CD4-positive, alpha-beta T cell treated with Interleukin-4 for 4 hours (primary cell): ENCODE measurements at regions not wholly inside any gene's neighbourhood (a gene's known extent, or its start where the extent isn't known, plus 50 kb on each side); places are given as distances from the start of the nearest gene placed in this dataset.
"Not testable (repeated sequence)": the region's sequence is repeated elsewhere in the genome, so short reads cannot be mapped to it uniquely, and the experiment has no call there.

Source experiments
- DNase-seq: peaks from one replicate; pipeline ENCODE4 v3.0.0-alpha.2; 2020

DNA sequence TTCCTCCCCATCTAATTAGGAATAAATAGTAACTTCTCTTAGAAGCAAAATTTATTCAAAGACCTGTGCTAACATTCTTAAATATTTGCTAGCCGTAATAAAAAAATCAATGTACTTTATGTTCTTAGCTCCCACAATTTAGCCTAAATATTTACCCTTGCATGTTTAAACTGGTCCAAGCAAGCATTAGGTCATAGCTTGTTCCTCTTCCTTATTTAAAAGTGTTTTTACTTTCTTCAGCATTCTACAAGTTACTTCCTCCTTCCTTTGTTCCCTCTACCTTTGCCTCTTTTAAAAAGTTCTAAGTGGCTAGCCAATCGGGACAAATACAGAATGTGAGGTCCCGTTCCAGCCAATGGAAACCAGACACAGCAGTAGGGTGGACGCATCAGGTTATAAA, 172.9 kb upstream of the MBL2 start:
- DNase-seq: not testable (repeated sequence)

DNA sequence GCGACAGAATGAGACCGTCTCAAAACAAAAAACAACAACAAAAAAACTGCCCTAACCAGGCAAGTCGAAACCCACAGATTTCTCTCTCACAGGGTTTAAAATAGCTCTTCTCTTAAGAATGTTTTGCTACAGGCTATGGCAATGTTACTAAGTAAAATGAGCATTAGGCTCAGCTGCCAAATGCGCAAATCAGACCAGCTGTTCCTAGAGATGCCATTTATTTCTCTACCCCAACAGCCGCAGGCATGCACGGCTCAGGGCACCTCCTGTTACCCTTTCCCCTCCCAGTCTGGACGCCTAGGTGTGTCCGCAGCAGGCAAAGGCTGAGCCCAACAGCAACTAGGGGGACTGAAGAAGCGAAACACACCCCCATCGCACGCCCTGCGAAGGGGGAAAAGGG, 168.3 kb upstream of the MBL2 start:
- no peak for DNase-seq

DNA sequence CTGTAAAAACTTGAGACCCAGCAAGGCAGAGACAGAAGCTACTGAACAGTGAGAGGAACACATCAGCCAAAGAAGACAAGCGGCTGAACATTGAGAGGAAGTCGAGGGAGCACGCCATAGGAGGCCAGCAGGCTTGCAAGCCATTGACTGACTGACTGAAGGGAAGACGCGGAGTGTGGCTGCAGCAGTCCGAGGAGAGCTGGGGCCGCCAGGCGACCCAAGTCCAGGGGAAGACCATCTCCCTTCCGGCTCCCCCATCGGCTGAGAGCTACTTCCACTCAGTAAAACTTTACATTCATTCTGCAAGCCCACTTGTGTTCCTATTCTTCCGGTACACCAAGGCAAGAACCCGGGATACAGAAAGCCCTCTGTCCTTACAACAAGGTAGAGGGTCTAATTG, 167.3 kb upstream of the MBL2 start:
- DNase-seq: no peak

DNA sequence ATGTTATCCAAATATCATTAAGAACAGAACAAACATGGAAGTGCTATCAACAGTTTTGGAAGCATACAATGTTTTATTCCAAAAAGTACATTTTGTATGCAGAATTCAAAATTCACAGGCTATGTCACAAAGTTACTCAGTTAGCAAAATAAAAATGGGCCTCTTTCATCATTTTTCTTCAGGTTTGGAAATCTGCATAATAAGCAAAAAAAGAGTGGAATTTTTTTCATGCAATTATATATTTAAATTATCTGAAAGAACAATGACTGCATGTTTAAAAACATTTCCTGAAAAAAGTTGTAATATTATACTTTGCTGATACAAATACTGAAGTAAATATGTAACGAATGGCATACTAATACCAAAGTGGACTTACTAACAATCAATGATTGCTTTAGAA, 161.2 kb upstream of the MBL2 start:
- no peak for DNase-seq

DNA sequence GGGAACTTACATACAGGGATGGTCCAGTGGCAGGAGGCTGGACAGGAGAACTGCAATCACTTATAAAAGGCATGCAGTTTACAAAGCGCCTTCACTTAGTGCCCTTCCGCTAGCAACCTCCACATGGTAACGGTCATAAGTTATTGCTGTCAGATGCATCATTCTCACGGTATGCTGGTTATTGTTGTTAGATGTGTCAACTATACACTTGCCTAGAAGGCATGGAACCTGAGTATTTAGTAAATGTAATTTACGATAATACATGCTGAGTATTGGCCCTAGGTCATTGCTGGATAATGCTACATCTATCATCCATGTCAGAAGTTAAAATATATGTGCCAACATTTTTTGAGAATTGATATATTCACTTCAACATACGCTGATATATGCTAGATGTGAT, 155.1 kb upstream of the MBL2 start:
- DNase-seq: no peak

DNA sequence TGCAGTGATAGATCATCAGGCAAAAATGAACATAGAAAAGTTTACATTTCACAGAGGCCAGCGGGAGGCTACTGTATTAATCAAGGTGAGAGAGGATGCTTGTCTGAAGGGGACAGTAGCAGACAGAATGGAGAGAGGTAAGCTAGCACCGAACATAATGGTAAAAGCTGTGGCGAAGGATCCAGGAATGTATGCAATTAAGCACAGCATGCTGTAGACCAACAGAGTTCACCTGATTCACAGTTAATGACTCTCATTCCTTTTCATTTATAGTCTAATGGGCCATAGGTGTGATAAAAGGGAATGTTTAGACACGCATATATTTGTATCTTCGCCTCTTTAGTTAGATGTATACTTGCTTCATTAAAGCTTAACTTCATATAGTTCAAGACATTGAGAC, 150.9 kb upstream of the MBL2 start:
- no peak for DNase-seq

DNA sequence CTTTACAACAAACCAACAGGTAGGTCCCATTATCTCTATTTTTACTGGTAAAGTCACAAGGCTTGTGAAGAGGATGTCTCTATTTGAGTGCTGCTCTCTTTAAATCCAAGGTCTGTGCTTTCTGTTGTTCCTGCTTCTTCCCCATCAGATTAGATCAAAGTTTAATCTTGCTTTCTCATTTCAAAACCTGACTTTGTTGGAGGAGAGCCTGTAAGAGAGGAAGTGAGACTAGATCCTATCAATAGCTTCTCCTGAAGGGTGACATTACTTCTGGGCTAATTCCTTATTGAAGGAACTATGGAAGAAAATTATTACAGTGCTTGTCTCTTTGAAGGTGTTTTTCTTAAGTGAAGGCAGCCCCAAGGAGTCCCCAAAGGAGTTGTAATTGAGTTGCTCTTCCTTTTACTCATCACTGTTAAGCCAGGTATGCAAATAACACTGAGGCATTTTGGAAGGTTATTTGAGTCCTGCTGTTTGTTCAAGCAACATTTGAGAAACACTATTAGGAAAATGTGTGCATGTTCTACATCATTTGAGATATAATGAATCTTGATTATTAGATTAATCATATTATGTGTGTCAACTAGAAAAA, 146.2 kb upstream of the MBL2 start:
- no peak for DNase-seq

DNA sequence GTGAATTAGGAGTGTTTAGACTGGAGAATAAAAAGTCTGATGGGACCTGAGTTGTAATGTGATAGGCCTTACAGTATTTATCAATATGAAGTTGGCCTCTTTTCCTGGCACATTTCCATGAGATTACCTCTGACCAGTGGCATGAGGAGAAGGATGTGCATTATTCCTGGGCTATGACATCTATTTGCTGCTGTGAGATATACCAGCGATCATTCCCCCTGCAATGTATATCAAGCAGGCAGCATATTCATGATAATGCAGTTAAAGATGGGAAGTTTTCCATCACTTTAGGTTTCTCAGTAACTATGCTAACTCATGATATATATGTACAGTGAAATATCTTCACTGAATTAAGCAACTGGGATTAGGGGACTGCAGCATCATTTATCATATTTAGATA, 142.8 kb upstream of the MBL2 start:
- DNase-seq: no peak

DNA sequence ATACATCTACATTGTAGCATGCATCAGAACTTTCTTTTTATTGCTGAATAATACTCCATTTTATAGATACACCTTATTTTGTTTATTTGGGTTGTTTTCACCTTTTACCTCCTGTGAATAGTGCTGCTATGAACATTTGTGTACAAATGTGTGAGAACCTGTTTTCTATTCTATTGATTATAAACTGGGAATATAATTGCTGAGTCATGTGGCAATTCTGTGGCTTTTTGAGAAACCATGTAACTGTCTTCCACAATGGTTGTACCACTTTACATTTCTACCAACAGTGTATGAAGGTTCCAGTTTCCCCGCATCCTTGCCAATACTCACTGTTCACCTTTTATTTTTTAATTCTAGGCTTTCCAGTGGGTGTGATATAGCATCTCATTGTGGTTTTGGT, 138.6 kb upstream of the MBL2 start:
- no peak for DNase-seq

DNA sequence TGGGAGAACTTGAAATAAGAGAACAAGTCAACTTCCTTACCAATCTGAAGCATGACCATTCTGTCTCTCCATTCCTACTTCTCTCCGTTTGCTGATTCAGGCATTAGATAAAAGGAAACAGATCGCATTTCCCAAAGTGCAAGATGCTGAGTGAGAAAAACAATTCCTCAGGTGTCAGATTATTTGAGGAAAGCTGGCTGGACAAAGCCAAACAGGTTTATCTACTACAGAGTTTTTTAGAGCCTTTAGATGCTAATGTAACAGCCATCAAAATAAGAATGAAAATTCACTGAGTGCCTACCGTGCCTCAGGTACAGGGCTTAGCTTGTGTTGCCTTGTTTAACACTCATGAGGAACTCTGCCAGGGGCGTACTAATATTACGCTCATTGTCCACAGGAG, 135.9 kb upstream of the MBL2 start:
- DNase-seq: no peak

DNA sequence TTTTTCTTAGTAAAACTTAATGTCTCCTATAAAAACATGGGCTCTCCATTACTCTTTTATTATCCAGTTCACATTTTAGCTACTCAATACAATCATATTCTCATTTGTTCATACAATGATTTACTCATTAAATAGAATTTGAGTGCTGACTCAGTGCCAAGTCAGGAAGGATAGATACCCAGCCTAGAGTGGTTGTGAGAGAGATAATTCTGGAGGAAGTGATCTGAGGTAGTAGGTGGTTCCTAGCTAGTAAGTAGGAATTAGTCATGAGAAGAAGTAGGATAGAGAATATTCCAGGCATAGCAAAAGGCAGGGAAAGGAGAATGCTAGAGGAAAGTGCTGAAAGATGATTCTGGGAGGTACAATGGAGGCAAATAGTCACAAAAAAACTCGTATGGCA, 133.5 kb upstream of the MBL2 start:
- DNase-seq: no peak

DNA sequence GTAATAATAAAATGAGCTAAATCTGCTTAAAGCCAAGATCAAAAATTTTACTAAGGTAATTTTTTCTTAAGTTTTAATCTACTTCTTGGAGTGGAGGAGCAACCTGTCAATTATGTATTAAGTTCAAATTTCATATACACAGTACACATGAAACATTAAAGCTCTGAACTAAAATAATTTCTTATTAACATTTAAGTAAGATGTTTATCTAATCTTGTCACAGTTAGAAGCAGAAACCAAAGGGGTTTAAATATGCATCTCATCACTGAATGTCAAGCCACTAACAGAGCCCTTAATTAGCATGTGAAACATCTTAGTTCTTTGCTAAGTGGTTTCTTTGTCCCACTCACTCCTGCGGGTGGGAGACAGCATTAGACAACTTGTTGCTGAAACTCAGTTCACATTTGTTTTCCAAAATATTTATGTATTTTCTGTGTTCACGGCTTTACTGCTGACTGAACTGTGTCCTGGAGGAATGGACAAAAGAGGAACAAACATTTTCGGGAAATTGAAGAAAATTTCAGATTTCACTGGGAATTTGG, 130.9 kb upstream of the MBL2 start:
- no peak for DNase-seq

DNA sequence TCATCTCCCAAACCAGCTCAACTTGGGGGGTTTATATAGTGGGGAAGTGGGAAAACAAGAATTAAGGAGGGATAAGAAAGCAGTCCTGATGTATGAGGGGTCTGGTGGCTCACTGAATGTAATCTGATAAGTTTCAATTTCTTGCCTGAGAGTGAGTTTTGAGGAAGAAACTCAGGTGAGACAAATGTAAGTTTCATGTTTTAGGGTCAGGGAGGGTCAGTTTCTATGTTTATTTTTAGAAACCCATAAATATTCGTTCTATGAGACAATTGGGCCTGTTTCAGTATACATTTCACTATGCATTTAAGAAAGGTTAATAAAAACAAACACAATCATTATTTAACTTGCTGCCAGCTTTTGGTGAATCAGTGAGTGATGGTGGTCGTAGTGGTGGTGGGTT, 128.0 kb upstream of the MBL2 start:
- DNase-seq: no peak

DNA sequence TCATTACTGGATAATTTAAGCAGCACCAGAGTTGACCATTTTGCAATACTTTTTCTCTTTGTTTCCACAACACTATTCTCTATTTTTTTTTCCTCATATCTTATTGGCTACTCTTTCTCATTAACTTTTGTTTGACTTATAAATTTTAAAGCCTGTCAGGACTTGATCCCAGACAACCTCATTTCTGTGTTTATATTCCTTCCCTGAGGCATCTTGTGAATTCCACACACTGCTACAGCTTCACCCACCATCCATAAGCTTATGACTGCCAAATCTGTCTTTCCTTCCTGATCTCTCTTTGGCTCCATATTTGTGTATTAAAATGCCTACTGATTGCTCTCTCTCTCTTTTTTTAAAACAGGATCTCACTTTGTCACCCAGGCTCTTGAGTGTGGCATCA, 124.6 kb upstream of the MBL2 start:
- DNase-seq: no peak

DNA sequence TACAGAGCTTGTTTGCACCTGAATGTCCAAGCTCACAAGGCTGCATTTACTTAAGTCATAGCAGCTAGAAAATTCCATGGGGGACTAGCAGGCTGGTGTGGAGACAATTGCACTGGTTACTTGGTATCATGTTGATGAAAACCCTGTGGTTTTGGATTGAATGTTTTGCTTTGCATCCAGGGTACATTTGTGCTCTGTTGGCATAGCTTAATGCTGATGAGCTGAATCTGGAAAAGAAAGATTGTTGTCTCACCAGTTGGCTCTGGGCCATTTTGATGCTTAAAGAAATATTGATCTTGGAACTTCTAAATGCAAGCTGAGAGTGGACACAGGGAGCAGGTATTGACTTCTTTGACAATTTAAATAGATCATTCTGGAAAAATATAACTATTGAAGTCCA, 122.5 kb upstream of the MBL2 start:
- DNase-seq: no peak

DNA sequence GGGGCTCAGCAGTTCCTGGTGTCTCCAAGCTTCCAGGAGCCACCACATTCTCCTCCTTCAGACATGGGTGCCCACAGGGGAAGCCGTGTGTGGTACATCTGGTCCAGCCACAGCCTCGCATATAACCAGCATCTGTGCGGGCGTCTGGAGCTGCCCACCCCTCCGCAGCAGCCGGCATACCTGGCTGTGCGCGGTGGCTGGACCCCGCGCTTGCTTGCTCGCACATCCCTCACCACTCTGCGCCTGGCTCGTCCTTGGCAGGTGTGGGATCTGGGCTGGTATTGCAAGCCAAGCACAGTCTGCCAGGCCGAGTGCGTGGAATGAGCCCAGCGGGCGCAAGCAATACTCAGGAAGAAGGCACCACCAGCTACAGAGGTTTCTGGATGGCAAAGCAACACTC, 117.7 kb upstream of the MBL2 start:
- no peak for DNase-seq

DNA sequence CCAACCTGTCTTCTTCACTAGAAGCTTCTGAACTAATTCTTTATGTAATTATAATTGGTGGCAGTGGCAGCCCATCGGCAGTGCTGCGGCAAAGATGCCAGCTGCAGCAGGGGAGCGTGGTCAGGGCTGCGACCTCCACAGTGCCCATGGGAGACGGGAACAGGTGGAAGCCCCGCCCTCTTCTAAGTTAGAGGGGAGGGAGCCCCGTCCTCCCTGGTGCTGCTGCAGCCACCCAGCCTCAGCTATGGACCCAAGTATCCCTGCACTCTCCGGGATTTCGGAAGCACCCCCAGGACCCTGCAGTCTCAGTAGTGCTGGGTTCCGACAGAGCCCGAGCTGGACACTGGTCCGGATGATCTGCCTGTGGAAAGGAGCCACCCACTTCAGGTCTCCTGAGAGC, 117.0 kb upstream of the MBL2 start:
- DNase-seq: no peak

DNA sequence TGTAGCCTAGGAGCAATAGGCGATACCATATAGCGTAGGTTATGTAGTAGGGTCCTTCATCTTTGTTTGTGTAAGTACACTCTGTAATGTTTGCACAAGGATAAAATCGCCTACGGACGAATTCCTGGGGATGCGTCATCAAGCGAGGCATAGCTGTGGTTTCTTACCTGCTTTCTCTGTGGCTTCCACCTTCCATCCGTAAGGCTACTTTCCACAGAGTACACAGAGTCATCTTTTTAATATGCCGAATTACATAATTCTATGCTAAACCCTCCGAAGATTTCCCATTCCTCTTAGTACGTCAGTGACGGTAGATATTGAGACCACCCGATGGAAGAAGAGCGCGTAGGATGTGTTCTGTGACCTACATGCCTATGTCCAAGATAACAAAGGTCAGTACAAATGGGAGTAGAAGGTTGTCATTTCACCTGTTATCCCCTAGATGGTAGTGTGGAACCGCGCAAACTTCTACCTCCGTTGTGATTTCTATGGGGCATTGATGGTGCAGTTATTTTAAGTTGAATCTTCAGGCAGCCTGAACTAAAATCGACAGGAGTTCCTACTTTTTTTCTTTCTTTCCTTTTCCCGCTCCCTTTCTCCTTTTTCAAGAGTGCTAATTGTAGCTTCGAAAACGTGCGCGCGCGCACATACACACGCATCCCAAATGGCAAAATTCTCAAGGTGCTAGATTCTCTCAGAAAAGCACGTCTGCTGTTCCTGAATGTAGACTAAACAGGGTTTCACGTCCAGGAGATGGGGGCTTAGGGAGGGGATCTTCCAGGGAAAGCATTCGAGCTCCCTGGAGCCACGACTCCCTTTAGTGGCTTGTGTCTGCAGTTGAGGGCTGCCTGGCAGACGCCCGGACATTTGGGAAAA, 111.7 kb upstream of the MBL2 start:
- DNase-seq: no peak

DNA sequence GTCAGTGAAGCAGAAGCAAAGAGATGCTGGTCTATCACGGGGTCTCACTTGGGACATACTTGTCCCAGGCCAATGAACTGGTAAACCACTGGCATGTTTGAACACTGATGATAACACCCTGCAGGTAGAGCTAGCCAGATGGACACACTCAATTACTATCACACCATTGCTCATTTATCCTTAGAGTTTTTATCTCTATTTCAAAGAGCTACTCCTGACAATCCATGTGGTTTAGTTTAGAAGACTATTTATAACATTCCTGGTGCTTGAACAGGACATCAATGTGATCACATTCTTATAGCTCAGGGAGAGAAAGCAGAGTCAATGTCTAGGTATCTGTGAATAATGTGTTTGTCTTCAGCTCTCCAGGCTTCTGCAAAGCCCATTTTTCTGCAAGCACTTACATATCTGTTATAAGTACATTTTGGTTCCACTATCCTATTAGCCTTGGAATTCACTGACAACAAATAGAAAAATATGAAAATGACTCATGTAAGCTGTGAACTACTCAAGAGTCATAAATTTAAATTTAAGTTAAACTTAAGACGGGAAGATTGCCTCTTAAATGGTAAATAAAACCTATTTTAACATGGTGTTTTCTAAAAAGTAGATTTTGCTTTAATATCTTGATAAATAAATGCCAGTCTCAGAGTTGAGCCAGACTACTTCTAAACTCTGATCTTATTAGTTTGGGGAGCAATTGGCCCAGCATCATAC, 106.7 kb upstream of the MBL2 start:
- DNase-seq: no peak

DNA sequence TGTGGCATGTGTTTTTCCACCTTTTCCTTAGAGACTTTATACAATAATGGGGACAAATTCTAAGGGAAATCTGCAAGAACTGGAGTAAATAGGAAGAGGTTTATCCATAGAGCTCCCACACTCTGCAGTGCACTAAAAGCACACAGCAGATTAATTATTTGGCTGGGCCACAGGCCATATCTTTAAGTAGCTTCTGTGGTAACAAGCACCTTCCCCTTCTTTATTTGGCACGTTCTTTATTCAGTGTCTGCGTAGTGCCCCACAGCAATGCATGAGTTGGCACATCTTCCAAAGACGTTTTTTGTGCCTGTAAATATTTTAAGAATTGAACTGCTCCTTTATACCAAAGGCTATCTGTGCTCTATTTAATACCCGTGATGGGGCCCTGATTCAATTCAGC, 104.9 kb upstream of the MBL2 start:
- DNase-seq: no peak

DNA sequence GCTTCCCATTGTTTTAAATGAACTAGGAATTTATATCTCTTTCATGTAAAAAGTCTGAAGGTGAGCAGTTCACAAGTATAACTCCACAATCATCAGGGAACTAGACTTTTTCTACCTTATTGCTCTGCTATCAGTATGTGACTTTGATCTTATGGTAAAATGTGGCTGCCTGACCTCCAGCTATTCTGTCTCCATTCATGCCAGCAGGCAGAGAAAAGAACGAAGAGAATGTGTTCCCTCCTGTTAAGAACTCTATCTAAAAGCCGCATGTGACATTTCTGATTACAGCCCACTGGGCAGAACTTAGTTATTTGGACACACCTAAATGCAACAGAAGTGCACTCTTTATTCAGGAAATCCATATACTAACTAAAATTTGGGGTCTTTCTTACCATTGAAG, 102.8 kb upstream of the MBL2 start:
- DNase-seq: no peak

DNA sequence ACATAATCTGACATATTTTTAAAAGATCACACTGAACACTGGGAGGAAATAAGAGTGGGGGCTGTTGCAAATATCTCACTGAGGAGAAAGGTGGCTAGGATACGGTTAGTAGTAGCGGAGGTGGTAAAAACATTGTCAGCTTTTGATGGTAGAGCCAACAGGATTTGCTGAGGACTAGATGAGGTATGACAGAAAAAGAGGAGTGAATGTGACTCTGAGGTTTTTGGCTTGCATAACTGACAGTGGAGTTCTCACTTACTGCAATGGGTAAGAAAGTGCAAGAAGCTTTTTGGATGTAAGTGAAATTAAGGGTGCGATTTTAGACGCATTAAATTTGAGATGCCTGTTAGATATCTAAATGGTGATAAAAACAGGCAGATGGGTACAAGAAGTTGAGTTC, 102.0 kb upstream of the MBL2 start:
- DNase-seq: no peak

DNA sequence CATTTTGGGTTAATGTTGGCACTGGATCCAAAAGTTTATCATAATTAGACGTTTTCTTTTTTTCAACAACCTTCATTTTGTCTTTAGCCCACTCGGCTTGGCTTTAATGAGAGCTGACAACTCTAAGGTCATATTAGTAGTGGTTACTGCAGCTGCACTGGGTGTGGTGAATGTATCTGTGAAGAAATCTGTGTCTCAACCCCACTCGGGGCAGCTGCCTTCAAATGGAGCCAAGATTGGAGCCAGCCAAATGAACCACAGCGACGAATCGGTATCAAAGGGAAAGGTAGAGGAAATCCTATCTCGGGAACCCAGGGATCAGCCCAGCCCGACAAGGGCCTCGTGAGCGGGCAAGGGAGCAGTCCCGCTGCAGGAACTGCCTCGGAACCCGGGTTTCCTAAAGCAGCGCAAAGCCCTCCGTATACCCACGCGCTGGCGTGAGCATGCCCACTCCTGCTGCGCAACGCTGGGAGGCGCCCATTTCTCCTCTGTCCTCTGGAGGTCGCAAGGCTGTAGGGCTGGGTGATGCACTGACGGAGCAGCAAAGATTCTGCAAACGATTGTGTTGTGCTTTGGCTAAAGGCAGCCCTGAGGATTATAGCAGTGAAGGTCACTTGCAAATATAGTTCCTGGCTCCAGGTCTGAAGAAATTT, 98.7 kb upstream of the MBL2 start:
- no peak for DNase-seq

DNA sequence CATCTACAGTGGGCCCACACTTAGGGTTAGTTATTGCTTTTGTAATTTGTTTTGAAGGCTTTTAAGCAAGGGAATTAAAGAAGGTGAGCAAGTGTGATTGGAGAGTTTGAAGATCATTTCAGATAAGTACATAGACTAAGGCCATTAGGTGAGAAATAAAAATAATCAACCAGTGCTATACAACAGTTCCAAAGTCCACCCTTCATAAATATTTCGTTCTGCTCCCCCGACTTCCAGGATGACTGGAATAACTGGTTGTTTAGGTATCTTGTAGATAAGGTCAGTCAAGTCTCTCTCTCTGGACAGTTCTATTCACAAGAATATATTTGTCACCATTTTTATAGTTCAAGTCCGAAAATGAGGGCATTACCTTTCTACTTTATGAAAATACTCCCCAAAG, 98.0 kb upstream of the MBL2 start:
- DNase-seq: no peak
